ENCODE measurements at regions not wholly inside any gene's neighbourhood (a gene's known extent, or its start where the extent isn't known, plus 50 kb on each side); places are given as distances from the start of the nearest gene placed in this dataset.

DNA sequence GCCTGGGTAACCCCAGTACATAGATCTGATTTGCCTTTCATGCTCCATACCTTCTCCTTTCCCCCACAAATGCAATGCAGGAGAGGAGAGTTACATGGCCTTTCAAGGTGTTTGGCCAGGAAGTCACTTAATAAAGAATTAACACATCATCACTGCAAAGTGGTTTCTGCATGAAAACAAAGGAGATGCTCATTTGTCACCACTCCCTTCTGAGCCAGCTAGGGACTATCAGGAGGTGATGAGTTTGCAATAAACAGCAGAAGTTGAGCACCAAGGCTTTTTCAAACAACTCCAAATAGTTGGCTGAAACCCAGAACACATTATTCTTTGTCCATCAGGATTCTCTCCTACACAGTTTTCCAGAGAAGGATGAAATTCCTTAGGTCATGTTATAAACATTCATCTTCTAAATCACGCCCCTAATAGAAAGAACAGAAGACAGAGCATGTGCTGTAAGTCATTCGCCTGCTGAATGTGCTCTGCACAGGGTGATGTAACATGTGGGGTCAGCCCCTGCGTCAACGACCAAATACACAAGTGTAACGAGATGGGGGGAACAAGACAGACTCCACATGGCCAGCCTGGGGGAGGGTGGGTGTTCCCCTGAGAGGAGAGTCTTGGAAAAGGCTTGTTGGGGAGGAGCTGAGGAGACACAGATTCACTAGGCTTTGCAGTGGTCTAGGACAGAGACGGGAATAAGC, 87.3 kb upstream of the RMDN2 start:
- in situ Hi-C loops (cut with MboI; ENCODE audit: low pct_ligation_motif_present in 1 of 4, low pct_unique_long_range_greater_than_20kb in 1 of 4, low sequenced_read_pairs in 3 of 4): loop anchor here in 1 of 4 donors (10.0 kb wide), 1 partner anchor 443 kb away; no protein-coding TSS in a partner anchor
- intact Hi-C loops (cut with DNase I; ENCODE audit: low total_unique reads): loop anchor here (5.0 kb wide), 1 partner anchor 35 kb away; no protein-coding TSS in a partner anchor
- Histone ChIP-seq H3K36me3 (no peaks in the 10 kb centered on the region), H3K27ac (peak overlapping the region; percentile 14 to 80 (median 61)), H3K27me3 (no peaks in the 10 kb centered on the region), H3K4me3 (no peak overlapping the region), H3K9me3 (no peaks in the 10 kb centered on the region), H3K4me1 (peaks cover 0 to 5% (median 2%) of the 10 kb centered on the region in 4 donors)
- peak; percentile 54 for DNase-seq
- WGBS, 2 donors (ENCODE audit: low coverage in 1 of 2): 64 to 71% methylated on average over 5 to 6 of the region's 6 CpGs
- TF ChIP-seq POLR2AphosphoS5 (IDR thresholded peaks at IDR 0.05) (peak; percentile 85 to 91 (median 91)), CTCF (IDR thresholded peaks at IDR 0.05) (no peak), POLR2A (IDR thresholded peaks at IDR 0.05) (no peak), EP300 (IDR thresholded peaks at IDR 0.05; ENCODE audit: low read depth) (peak; percentile 97)

DNA sequence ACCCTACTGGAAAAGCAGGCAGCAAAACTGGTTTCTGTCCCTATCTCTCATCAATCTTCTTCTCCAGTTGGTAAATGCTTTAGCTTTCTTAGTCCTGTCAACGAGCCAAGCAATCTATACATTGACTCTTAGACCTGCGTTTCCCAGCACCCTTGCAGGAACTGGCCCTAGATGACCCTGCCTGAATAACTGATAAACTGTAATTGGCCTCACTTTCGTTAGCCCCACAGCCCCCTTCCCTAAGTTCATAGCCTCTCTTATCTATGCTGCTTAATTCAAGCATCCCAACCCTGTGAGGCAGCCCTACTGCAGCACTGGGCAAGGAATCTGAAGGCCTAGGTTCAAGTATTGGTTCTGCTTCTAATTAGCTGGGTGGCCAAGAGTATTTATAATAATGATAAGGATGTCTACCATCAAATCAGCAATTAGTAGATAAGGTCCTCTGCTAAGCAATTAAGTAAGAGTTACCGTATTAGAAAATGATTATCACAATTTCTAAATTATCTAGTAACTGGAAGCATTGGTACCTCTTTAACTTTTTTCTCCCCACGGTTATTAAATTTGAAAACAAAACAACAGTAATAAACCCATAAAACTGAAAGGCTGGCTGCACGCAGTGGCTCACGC, 86.4 kb upstream of the RMDN2 start:
- DNase-seq: no peak
- Histone ChIP-seq H3K4me1 (peaks cover 0 to 5% (median 2%) of the 10 kb centered on the region in 4 donors), H3K4me3 (no peak overlapping the region), H3K9me3 (no peaks in the 10 kb centered on the region), H3K36me3 (no peaks in the 10 kb centered on the region), H3K27me3 (no peaks in the 10 kb centered on the region), H3K27ac (peak overlapping the region; percentile 14 to 72 (median 52))
- intact Hi-C loops (cut with DNase I; ENCODE audit: low total_unique reads) (loop anchor here (5.0 kb wide), 1 partner anchor 34 kb away; no protein-coding TSS in a partner anchor), in situ Hi-C loops (cut with MboI; ENCODE audit: low pct_ligation_motif_present in 1 of 4, low pct_unique_long_range_greater_than_20kb in 1 of 4, low sequenced_read_pairs in 3 of 4) (loop anchor here in 1 of 4 donors (10.0 kb wide), 1 partner anchor 444 kb away; no protein-coding TSS in a partner anchor)
- WGBS, 2 donors (ENCODE audit: low coverage in 1 of 2): 61 to 81% methylated on average over 7 of the region's 7 CpGs
- TF ChIP-seq POLR2AphosphoS5 (IDR thresholded peaks at IDR 0.05) (no peak), POLR2A (IDR thresholded peaks at IDR 0.05) (no peak), CTCF (IDR thresholded peaks at IDR 0.05) (no peak), EP300 (IDR thresholded peaks at IDR 0.05; ENCODE audit: low read depth) (no peak)

DNA sequence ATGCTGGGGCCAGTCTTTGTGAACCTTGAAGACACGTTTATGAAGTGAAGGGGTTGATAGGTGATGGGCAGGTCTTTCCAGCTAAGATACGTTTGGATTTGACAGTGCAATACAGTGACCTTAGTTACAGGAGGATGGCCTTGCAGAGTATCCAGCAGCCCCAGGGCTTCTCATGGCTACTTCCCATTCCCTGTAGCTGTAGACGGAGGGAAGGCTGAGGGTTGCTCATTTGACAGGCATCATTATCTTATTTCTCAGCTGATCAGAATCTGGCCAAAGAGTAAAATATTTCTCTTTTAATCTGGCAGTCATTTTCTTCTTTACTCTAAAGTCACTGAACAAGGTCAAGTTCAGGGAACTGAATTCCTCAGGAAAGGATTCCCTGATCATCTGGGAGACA, 85.1 kb upstream of the RMDN2 start:
- Histone ChIP-seq H3K4me3 (no peak overlapping the region), H3K36me3 (no peaks in the 10 kb centered on the region), H3K27ac (no peak overlapping the region), H3K27me3 (no peaks in the 10 kb centered on the region), H3K9me3 (no peaks in the 10 kb centered on the region), H3K4me1 (peaks cover 0 to 5% (median 2%) of the 10 kb centered on the region in 4 donors)
- TF ChIP-seq CTCF (IDR thresholded peaks at IDR 0.05) (no peak), EP300 (IDR thresholded peaks at IDR 0.05; ENCODE audit: low read depth) (no peak), POLR2AphosphoS5 (IDR thresholded peaks at IDR 0.05) (no peak), POLR2A (IDR thresholded peaks at IDR 0.05) (no peak)
- DNase-seq: no peak
- in situ Hi-C loops (cut with MboI; ENCODE audit: low pct_ligation_motif_present in 1 of 4, low pct_unique_long_range_greater_than_20kb in 1 of 4, low sequenced_read_pairs in 3 of 4): loop anchor here in 1 of 4 donors (10.0 kb wide), 1 partner anchor 445 kb away; no protein-coding TSS in a partner anchor
- intact Hi-C loops (cut with DNase I; ENCODE audit: low total_unique reads): loop anchor here (5.0 kb wide), 1 partner anchor 32 kb away; no protein-coding TSS in a partner anchor
- 88 to 100% methylated on average over 1 to 3 of the region's 3 CpGs for WGBS, 2 donors (ENCODE audit: low coverage in 1 of 2)

DNA sequence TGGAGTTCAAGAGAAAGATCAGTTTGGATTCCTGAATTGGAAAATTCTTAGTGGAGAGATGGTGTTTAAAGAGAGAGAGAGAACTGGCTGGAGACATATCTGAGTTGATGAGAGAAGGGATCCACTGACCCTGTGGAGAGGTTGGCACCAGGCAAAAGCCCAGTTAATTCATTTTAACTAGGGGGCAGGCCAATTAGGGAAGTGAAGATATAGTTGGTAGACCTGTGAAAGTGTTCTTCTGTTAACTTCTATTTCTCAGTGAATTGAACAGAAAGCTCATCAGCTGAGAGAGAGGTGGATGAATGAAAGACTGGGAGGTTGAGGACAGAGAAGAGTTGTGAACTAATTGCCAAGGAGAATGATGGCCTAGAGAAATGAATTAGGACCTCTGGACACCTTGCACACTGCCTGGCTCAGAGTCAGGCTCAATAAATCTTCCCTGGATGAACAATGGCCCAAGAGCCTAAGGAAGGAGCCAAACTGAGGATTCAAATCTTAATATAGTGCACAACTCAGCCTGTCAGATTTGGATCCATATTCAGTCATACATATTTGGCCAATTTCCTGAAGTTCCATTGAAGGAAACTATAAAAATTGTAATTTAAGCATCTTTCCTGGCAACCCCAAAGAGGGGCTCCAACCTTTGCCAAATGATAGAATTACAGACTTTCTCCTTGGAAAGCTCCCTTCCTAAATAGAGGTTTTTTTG, 82.2 kb upstream of the RMDN2 start:
- TF ChIP-seq POLR2A (IDR thresholded peaks at IDR 0.05) (no peak), POLR2AphosphoS5 (IDR thresholded peaks at IDR 0.05) (no peak), CTCF (IDR thresholded peaks at IDR 0.05) (no peak), EP300 (IDR thresholded peaks at IDR 0.05; ENCODE audit: low read depth) (no peak)
- in situ Hi-C loops (cut with MboI; ENCODE audit: low pct_ligation_motif_present in 1 of 4, low pct_unique_long_range_greater_than_20kb in 1 of 4, low sequenced_read_pairs in 3 of 4): no loop called here
- intact Hi-C loops (cut with DNase I; ENCODE audit: low total_unique reads): no loop called here
- peaks cover 0 to 5% (median 0%) of the 10 kb centered on the region in 4 donors for H3K4me1 ChIP-seq
- H3K9me3 ChIP-seq: no peaks in the 10 kb centered on the region
- peak overlapping the region in 1 of 4 donors; percentile 5 for H3K27ac ChIP-seq
- no peak for DNase-seq
- H3K36me3 ChIP-seq: no peaks in the 10 kb centered on the region
- H3K4me3 ChIP-seq: no peak overlapping the region
- no peaks in the 10 kb centered on the region for H3K27me3 ChIP-seq

Data from transverse colon (tissue), 4 donors.